Osteocyte (in vitro differentiated cells): ENCODE measurements at regions not wholly inside any gene's neighbourhood (a gene's known extent, or its start where the extent isn't known, plus 50 kb on each side); places are given as distances from the start of the nearest gene placed in this dataset.

ENCODE experiments used
- DNase-seq: peaks from one replicate; pipeline ENCODE4 v3.0.0; 2021; ENCODE audit warnings: mixed read lengths; ENCODE audit not compliant: unreplicated experiment; ENCODE audit errors: extremely low spot score
- H3K27ac Mint-ChIP-seq: one replicate; pipeline ENCODE4 v1.8.0; 2021; ENCODE audit warnings: mild to moderate bottlenecking, mixed read lengths; ENCODE audit not compliant: unreplicated experiment
- H3K27me3 Mint-ChIP-seq: one replicate; pipeline ENCODE4 v1.8.0; 2021; ENCODE audit warnings: mixed read lengths; ENCODE audit not compliant: unreplicated experiment
- H3K36me3 Mint-ChIP-seq: one replicate; pipeline ENCODE4 v1.8.0; 2021; ENCODE audit warnings: mixed read lengths; ENCODE audit not compliant: unreplicated experiment
- H3K4me1 Mint-ChIP-seq: one replicate; pipeline ENCODE4 v1.8.0; 2021; ENCODE audit warnings: mixed read lengths; ENCODE audit not compliant: unreplicated experiment
- H3K4me3 Mint-ChIP-seq: one replicate; pipeline ENCODE4 v1.8.0; 2021; ENCODE audit warnings: mild to moderate bottlenecking, moderate library complexity, mixed read lengths; ENCODE audit not compliant: unreplicated experiment
- H3K9me3 Mint-ChIP-seq: one replicate; pipeline ENCODE4 v1.8.0; 2021; ENCODE audit warnings: mixed read lengths; ENCODE audit not compliant: unreplicated experiment
- CTCF ChIP-seq: fragments of 200-600 bp; sonication (generic); IDR thresholded peaks from 2 replicates; pipeline ENCODE4 v1.5.0; 2021; ENCODE audit warnings: antibody characterized with exemption, mild to moderate bottlenecking, moderate library complexity

- Mint-ChIP-seq H3K9me3 (peaks cover 5% of the 10 kb centered on the region), H3K4me3 (no peak overlapping the region), H3K4me1 (peaks cover 49% of the 10 kb centered on the region), H3K27me3 (no peaks in the 10 kb centered on the region), H3K36me3 (peaks cover 2% of the 10 kb centered on the region), H3K27ac (no peak overlapping the region)
- TF ChIP-seq CTCF, result no peak
- DNase-seq, result no peak
These were observed 110.8 kb upstream of the TRIB2 start for GRCh38 chr2:12605936-12606335.

- H3K4me3 Mint-ChIP-seq, result no peak overlapping the region
- DNase-seq, result no peak
- H3K27ac Mint-ChIP-seq, result peak overlapping the region; percentile 80
- peaks cover 5% of the 10 kb centered on the region for H3K9me3 Mint-ChIP-seq
- H3K36me3 Mint-ChIP-seq, result peaks cover 2% of the 10 kb centered on the region
- no peaks in the 10 kb centered on the region for H3K27me3 Mint-ChIP-seq
- peak; percentile 47 for TF ChIP-seq CTCF
- peaks cover 49% of the 10 kb centered on the region for H3K4me1 Mint-ChIP-seq
These were observed 110.2 kb upstream of the TRIB2 start for GRCh38 chr2:12606472-12607000.

- Mint-ChIP-seq H3K4me1 (peaks cover 38% of the 10 kb centered on the region), H3K4me3 (no peak overlapping the region), H3K27me3 (no peaks in the 10 kb centered on the region), H3K36me3 (peaks cover 4% of the 10 kb centered on the region), H3K9me3 (peaks cover 5% of the 10 kb centered on the region), H3K27ac (no peak overlapping the region)
- no peak for TF ChIP-seq CTCF
- DNase-seq, result no peak
These were observed 108.8 kb upstream of the TRIB2 start for GRCh38 chr2:12607971-12608370.

GRCh38 chr2:12610314-12610713 is 106.4 kb upstream of the TRIB2 start:
- no peaks in the 10 kb centered on the region for H3K27me3 Mint-ChIP-seq
- H3K9me3 Mint-ChIP-seq, result peaks cover 5% of the 10 kb centered on the region
- DNase-seq, result no peak
- peaks cover 27% of the 10 kb centered on the region for H3K4me1 Mint-ChIP-seq
- no peak for TF ChIP-seq CTCF
- H3K27ac Mint-ChIP-seq, result no peak overlapping the region
- no peak overlapping the region for H3K4me3 Mint-ChIP-seq
- H3K36me3 Mint-ChIP-seq, result peaks cover 4% of the 10 kb centered on the region

- DNase-seq, result no peak
- peaks cover 5% of the 10 kb centered on the region for H3K9me3 Mint-ChIP-seq
- peaks cover 12% of the 10 kb centered on the region for H3K4me1 Mint-ChIP-seq
- H3K27me3 Mint-ChIP-seq, result no peaks in the 10 kb centered on the region
- TF ChIP-seq CTCF, result no peak
- no peak overlapping the region for H3K27ac Mint-ChIP-seq
- no peak overlapping the region for H3K4me3 Mint-ChIP-seq
- H3K36me3 Mint-ChIP-seq, result peaks cover 4% of the 10 kb centered on the region
These were observed 104.6 kb upstream of the TRIB2 start for GRCh38 chr2:12612168-12612567.
